HL-60 (cell line): ENCODE measurements at regions not wholly inside any gene's neighbourhood (a gene's known extent, or its start where the extent isn't known, plus 50 kb on each side); places are given as distances from the start of the nearest gene placed in this dataset.

Source experiments
- GABPA ChIP-seq: IDR thresholded peaks from 2 replicates; pipeline ENCODE4 v1.6.1; 2012; ENCODE audit warnings: low read depth
- POLR2AphosphoS5 ChIP-seq: IDR thresholded peaks from 2 replicates; pipeline ENCODE4 v1.6.1; 2012; ENCODE audit warnings: low read depth
- SPI1 ChIP-seq: IDR thresholded peaks from 2 replicates; pipeline ENCODE4 v1.6.1; 2012; ENCODE audit warnings: low read depth, mild to moderate bottlenecking, borderline replicate concordance
- TF ChIP-seq, protein P1 (sequence below): IDR thresholded peaks from one replicate; pipeline ENCODE4 v1.5.1; 2011; ENCODE audit warnings: low read length, control low read depth, inconsistent platforms; ENCODE audit not compliant: insufficient read depth
- TF ChIP-seq, protein P2 (sequence below): IDR thresholded peaks from 2 replicates; pipeline ENCODE4 v1.6.1; 2012; ENCODE audit warnings: low read depth; ENCODE audit not compliant: insufficient replicate concordance

DNA sequence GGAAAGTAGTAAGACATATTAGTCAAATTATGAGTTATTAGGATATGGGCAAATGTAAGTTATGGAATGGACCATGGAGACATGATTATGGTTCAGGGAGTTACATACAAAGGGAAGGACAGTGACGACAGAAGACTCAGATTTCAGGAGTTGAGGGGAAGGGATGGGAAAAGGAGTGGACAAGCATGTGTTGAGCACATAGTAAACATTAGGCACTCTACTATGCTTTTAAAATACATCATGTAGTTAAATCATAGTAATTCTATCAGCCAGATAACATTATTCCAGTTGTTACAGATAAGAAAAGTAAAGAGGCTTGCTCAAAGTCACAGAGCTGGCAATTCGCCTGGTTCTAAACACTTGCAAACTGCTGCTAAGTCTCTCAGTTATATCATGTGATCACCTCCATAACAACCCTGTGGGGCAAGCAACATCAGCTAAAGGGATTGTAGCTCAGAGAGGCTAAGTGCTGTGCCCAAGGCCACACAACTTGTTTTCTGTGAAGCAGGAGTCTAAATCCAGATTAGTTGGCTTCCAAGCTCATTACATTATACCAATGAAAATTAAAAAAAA, 115.2 kb upstream of the MDFIC start:
- TF ChIP-seq, protein P1, sequence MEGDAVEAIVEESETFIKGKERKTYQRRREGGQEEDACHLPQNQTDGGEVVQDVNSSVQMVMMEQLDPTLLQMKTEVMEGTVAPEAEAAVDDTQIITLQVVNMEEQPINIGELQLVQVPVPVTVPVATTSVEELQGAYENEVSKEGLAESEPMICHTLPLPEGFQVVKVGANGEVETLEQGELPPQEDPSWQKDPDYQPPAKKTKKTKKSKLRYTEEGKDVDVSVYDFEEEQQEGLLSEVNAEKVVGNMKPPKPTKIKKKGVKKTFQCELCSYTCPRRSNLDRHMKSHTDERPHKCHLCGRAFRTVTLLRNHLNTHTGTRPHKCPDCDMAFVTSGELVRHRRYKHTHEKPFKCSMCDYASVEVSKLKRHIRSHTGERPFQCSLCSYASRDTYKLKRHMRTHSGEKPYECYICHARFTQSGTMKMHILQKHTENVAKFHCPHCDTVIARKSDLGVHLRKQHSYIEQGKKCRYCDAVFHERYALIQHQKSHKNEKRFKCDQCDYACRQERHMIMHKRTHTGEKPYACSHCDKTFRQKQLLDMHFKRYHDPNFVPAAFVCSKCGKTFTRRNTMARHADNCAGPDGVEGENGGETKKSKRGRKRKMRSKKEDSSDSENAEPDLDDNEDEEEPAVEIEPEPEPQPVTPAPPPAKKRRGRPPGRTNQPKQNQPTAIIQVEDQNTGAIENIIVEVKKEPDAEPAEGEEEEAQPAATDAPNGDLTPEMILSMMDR: no peak
- TF ChIP-seq, protein P2, sequence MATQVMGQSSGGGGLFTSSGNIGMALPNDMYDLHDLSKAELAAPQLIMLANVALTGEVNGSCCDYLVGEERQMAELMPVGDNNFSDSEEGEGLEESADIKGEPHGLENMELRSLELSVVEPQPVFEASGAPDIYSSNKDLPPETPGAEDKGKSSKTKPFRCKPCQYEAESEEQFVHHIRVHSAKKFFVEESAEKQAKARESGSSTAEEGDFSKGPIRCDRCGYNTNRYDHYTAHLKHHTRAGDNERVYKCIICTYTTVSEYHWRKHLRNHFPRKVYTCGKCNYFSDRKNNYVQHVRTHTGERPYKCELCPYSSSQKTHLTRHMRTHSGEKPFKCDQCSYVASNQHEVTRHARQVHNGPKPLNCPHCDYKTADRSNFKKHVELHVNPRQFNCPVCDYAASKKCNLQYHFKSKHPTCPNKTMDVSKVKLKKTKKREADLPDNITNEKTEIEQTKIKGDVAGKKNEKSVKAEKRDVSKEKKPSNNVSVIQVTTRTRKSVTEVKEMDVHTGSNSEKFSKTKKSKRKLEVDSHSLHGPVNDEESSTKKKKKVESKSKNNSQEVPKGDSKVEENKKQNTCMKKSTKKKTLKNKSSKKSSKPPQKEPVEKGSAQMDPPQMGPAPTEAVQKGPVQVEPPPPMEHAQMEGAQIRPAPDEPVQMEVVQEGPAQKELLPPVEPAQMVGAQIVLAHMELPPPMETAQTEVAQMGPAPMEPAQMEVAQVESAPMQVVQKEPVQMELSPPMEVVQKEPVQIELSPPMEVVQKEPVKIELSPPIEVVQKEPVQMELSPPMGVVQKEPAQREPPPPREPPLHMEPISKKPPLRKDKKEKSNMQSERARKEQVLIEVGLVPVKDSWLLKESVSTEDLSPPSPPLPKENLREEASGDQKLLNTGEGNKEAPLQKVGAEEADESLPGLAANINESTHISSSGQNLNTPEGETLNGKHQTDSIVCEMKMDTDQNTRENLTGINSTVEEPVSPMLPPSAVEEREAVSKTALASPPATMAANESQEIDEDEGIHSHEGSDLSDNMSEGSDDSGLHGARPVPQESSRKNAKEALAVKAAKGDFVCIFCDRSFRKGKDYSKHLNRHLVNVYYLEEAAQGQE: no peak
- no peak for TF ChIP-seq SPI1
- no peak for TF ChIP-seq GABPA
- TF ChIP-seq POLR2AphosphoS5: no peak
